ENCODE measurements at regions not wholly inside any gene's neighbourhood (a gene's known extent, or its start where the extent isn't known, plus 50 kb on each side); places are given as distances from the start of the nearest gene placed in this dataset.

GRCh38 chr2:145360129-145360790 lies 840.3 kb upstream of the ZEB2 start:
- Histone ChIP-seq H3K27ac (no peak overlapping the region), H3K9me3 (replicated peaks in 1 of 3) (no peaks in the 10 kb centered on the region), H3K27me3 (no peaks in the 10 kb centered on the region), H3K4me3 (no peak overlapping the region), H3K36me3 (replicated peaks in 1 of 2) (no peaks in the 10 kb centered on the region), H3K4me1 (replicated peaks in 1 of 2) (no peaks in the 10 kb centered on the region)
- 86 to 96% (median 91%) methylated on average over 7 of the region's 7 CpGs for WGBS, 4 donors
- DNase-seq, result no peak
- TF ChIP-seq POLR2A (IDR thresholded peaks at IDR 0.05) (no peak), CTCF (IDR thresholded peaks at IDR 0.05) (no peak)
- intact Hi-C loops (cut with DNase I), result no loop called here

- no peak for DNase-seq
- Histone ChIP-seq H3K4me1 (replicated peaks in 1 of 2) (no peaks in the 10 kb centered on the region), H3K27me3 (no peaks in the 10 kb centered on the region), H3K27ac (no peak overlapping the region), H3K36me3 (replicated peaks in 1 of 2) (no peaks in the 10 kb centered on the region), H3K9me3 (replicated peaks in 1 of 3) (no peaks in the 10 kb centered on the region), H3K4me3 (no peak overlapping the region)
- 80 to 90% (median 85%) methylated on average over 3 of the region's 3 CpGs for WGBS, 4 donors
- no peak for TF ChIP-seq CTCF (IDR thresholded peaks at IDR 0.05)
- no peak for TF ChIP-seq POLR2A (IDR thresholded peaks at IDR 0.05)
- intact Hi-C loops (cut with DNase I), result no loop called here
These were observed 839.6 kb upstream of the ZEB2 start for GRCh38 chr2:145359561-145359960.

GRCh38 chr2:145356056-145356455 lies 836.1 kb upstream of the ZEB2 start:
- Histone ChIP-seq H3K9me3 (replicated peaks in 1 of 3) (no peaks in the 10 kb centered on the region), H3K4me3 (no peak overlapping the region), H3K36me3 (replicated peaks in 1 of 2) (no peaks in the 10 kb centered on the region), H3K27ac (no peak overlapping the region), H3K27me3 (no peaks in the 10 kb centered on the region), H3K4me1 (replicated peaks in 1 of 2) (no peaks in the 10 kb centered on the region)
- intact Hi-C loops (cut with DNase I), result no loop called here
- TF ChIP-seq POLR2A (IDR thresholded peaks at IDR 0.05) (no peak), CTCF (IDR thresholded peaks at IDR 0.05) (no peak)
- DNase-seq, result no peak

GRCh38 chr2:145352484-145352883 lies 832.6 kb upstream of the ZEB2 start:
- no peak for DNase-seq
- Histone ChIP-seq H3K27ac (no peak overlapping the region), H3K4me1 (replicated peaks in 1 of 2) (no peaks in the 10 kb centered on the region), H3K27me3 (no peaks in the 10 kb centered on the region), H3K9me3 (replicated peaks in 1 of 3) (no peaks in the 10 kb centered on the region), H3K4me3 (no peak overlapping the region), H3K36me3 (replicated peaks in 1 of 2) (no peaks in the 10 kb centered on the region)
- TF ChIP-seq CTCF (IDR thresholded peaks at IDR 0.05) (no peak), POLR2A (IDR thresholded peaks at IDR 0.05) (no peak)
- WGBS, 4 donors, result 79 to 84% (median 81%) methylated on average over 5 of the region's 5 CpGs
- intact Hi-C loops (cut with DNase I), result no loop called here
